Lung (tissue), 11 donors: ENCODE measurements at regions not wholly inside any gene's neighbourhood (a gene's known extent, or its start where the extent isn't known, plus 50 kb on each side); places are given as distances from the start of the nearest gene placed in this dataset.

Source experiments
- ATAC-seq: fragments of 200-7000 bp; cut with Tn5 transposase; one replicate; pipeline ENCODE4 v1.9.1; 2020; ENCODE audit warnings: moderate number of reproducible peaks; ENCODE audit not compliant: insufficient read depth, low FRiP score
- DNase-seq, 3 donors: peaks; one replicate each; pipeline ENCODE4 v3.0.0-alpha.2; 2013 to 2017
- H3K27ac ChIP-seq, 2 donors: one replicate each; pipeline ENCODE4 v1.5.1; 2013; ENCODE audit warnings: mild to moderate bottlenecking in 2 of 2, moderate library complexity in 2 of 2, control low read depth in 1 of 2, inconsistent platforms in 1 of 2, low read depth in 1 of 2, low read length in 1 of 2
- H3K27me3 ChIP-seq, 3 donors: one replicate each; pipeline ENCODE4 v1.5.1; 2013; ENCODE audit warnings: low read length in 2 of 3; ENCODE audit not compliant: control insufficient read depth in 3 of 3, insufficient read depth in 3 of 3
- H3K36me3 ChIP-seq, 4 donors: one replicate each; pipeline ENCODE4 v1.5.1; 2013; ENCODE audit warnings: low read length in 4 of 4, mild to moderate bottlenecking in 1 of 4, moderate library complexity in 1 of 4; ENCODE audit not compliant: control insufficient read depth in 4 of 4, insufficient read depth in 4 of 4
- H3K4me1 ChIP-seq, 5 donors: one replicate each; pipeline ENCODE4 v1.5.1; 2013; ENCODE audit warnings: low read length in 5 of 5, mild to moderate bottlenecking in 2 of 5, moderate library complexity in 1 of 5; ENCODE audit not compliant: control insufficient read depth in 5 of 5, insufficient read depth in 5 of 5
- H3K4me3 ChIP-seq: one replicate; pipeline ENCODE4 v1.5.1; 2013; ENCODE audit warnings: mild to moderate bottlenecking, control low read depth, moderate library complexity
- H3K9ac ChIP-seq, 2 donors: one replicate each; pipeline ENCODE4 v1.5.1; 2013; ENCODE audit warnings: low read length in 2 of 2, control low read depth in 1 of 2; ENCODE audit not compliant: insufficient read depth in 1 of 2
- H3K9me3 ChIP-seq, 4 donors: one replicate each; pipeline ENCODE4 v1.5.1; 2013; ENCODE audit warnings: low read length in 3 of 4, mild to moderate bottlenecking in 1 of 4, moderate library complexity in 1 of 4; ENCODE audit not compliant: control insufficient read depth in 4 of 4, insufficient read depth in 3 of 4
- WGBS, 2 donors: extraction: QIAGEN DNeasy Blood & Tissue Kit; methylation state at CpG; one replicate each; pipeline ENCODE4 v1.1.7; 2013; 5-methylcytosine and 5-hydroxymethylcytosine counted together
- TF ChIP-seq, protein P1 (sequence below): IDR thresholded peaks from 2 replicates; pipeline ENCODE4 v1.5.1; 2012; ENCODE audit warnings: mild to moderate bottlenecking; ENCODE audit errors: control extremely low read depth, extremely low read depth
- donor health status: control.
- donor health status: control.
- donor health status: Bipolar disorder and iron deficiency.
- donor health status: healthy.
- donor health status: DM: yes; HTN: yes; CAD: no.

DNA sequence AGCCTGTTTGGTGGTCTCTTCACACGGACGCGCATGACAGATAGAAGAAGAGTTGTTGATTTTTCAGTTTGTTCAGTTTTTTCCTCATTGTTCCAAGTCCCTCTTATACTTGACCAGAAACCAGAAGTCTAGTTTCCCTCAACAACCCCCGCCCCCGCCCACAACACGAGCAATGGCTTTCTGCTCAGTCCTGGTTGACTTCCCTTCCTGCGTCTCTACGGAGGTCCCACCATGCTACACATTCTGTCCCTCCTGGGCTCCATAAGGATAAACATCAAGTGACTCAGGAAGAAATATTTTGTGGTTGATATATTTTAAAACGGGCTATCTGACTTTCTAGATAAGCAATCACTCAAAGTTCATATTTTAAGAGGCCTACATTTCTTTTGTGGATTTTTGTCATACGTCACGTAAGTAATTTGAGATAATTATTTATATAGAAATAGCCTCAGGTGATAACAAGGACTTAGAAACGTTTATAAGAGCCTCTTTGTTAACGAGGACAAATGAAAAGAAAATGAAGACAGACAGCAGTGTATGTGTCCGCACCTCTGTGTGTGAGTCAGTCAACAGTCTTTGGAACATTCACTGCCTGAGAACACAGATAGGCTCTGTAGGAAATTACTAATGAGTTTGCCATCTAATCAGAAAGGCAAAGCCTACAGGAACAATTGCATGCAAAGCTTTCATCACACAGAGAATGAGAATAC is 214.4 kb downstream of the RAP2A start:
- no peaks in the 10 kb centered on the region for H3K27me3 ChIP-seq
- H3K4me3 ChIP-seq = no peak overlapping the region
- no peaks in the 10 kb centered on the region for H3K9me3 ChIP-seq
- ATAC-seq (no peak), DNase-seq (no peak)
- H3K27ac ChIP-seq = no peak overlapping the region
- TF ChIP-seq, protein P1, sequence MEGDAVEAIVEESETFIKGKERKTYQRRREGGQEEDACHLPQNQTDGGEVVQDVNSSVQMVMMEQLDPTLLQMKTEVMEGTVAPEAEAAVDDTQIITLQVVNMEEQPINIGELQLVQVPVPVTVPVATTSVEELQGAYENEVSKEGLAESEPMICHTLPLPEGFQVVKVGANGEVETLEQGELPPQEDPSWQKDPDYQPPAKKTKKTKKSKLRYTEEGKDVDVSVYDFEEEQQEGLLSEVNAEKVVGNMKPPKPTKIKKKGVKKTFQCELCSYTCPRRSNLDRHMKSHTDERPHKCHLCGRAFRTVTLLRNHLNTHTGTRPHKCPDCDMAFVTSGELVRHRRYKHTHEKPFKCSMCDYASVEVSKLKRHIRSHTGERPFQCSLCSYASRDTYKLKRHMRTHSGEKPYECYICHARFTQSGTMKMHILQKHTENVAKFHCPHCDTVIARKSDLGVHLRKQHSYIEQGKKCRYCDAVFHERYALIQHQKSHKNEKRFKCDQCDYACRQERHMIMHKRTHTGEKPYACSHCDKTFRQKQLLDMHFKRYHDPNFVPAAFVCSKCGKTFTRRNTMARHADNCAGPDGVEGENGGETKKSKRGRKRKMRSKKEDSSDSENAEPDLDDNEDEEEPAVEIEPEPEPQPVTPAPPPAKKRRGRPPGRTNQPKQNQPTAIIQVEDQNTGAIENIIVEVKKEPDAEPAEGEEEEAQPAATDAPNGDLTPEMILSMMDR = no peak
- peaks cover 0 to 6% (median 0%) of the 10 kb centered on the region in 5 donors for H3K4me1 ChIP-seq
- WGBS, 2 donors = 76 to 84% methylated on average over 14 of the region's 14 CpGs
- no peak overlapping the region for H3K9ac ChIP-seq
- H3K36me3 ChIP-seq = no peaks in the 10 kb centered on the region

DNA sequence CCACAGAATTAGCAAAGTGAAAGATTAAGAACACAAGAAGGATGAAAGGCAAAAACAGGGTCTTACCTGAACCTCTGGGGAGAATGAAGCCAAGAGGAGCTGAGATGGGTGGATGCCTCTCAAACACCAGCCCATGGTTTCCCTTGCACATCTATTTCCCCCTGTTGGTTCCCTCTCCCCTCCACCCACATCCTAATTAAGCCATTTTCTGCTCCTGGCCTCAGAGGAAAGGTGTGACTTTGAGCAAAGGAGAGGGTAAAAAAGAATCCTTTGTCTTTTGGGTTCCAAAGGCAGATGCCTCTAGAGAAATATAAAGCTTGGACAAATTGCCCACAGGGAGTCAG is 214.9 kb downstream of the RAP2A start:
- no peak for ATAC-seq
- H3K27me3 ChIP-seq = no peaks in the 10 kb centered on the region
- no peak overlapping the region for H3K9ac ChIP-seq
- H3K4me3 ChIP-seq = no peak overlapping the region
- no peaks in the 10 kb centered on the region for H3K9me3 ChIP-seq
- TF ChIP-seq, protein P1 = no peak
- no peak overlapping the region for H3K27ac ChIP-seq
- DNase-seq = no peak
- H3K36me3 ChIP-seq = no peaks in the 10 kb centered on the region
- H3K4me1 ChIP-seq = peaks cover 0 to 12% (median 0%) of the 10 kb centered on the region in 5 donors

DNA sequence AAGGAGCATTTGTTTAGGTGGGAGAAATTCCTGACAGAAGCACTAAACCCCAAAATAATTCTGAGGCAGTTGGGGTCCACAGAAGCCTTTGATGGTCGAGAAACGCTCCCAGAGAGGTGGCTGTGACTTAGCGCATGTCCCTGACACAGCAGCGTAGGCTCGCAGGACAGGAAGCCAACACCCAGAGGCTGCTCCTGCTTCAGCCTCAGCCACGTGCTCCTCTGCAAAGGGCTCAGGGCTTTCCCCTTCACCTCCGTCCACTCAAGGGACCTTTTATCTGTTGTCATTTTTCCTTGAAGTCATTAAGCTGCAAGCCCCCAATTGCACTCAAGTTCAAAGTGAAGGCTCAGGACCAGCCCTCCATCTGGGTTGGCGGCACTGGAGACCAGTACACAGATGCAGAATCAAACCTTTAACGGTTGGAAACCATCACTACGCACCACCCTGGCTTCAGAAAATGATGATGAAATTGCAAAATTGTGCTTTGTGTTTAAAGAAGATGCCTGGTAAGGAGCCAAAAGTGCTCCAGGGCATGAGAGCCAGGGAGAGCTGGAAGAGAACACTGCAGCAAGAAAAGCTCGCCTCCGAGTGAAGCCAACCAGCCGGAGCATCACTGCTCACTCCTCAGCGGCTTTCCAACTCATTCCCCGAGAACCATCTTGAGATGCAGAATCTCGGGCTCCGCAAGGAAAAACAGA is 219.6 kb downstream of the RAP2A start:
- Histone ChIP-seq H3K9ac (no peak overlapping the region), H3K4me1 (peaks cover 0 to 20% (median 7%) of the 10 kb centered on the region in 5 donors), H3K27ac (no peak overlapping the region), H3K36me3 (no peaks in the 10 kb centered on the region), H3K9me3 (no peaks in the 10 kb centered on the region), H3K27me3 (no peaks in the 10 kb centered on the region), H3K4me3 (no peak overlapping the region)
- DNase-seq (peak; percentile 86 to 97 (median 96)), ATAC-seq (no peak)
- 73 to 81% methylated on average over 17 of the region's 17 CpGs for WGBS, 2 donors
- TF ChIP-seq, protein P1 = no peak
